HT-29 (cell line): ENCODE measurements at regions not wholly inside any gene's neighbourhood (a gene's known extent, or its start where the extent isn't known, plus 50 kb on each side); places are given as distances from the start of the nearest gene placed in this dataset.

Source experiments
- DNase-seq: peaks from one replicate; pipeline ENCODE4 v3.0.0-alpha.2; 2015; ENCODE audit warnings: low spot score

GRCh38 chr20:60269573-60270162 is 311.4 kb downstream of the CDH26 start:
- DNase-seq, result no peak

- no peak for DNase-seq
Measured at GRCh38 chr20:60270341-60270740, 312.1 kb downstream of the CDH26 start.

GRCh38 chr20:60271597-60271996 is 313.4 kb downstream of the CDH26 start:
- DNase-seq, result peak; percentile 54

GRCh38 chr20:60272790-60273189 is 314.6 kb downstream of the CDH26 start:
- no peak for DNase-seq

GRCh38 chr20:60274717-60275116 is 316.5 kb downstream of the CDH26 start:
- DNase-seq, result no peak

GRCh38 chr20:60281295-60281694 is 323.1 kb downstream of the CDH26 start:
- DNase-seq, result no peak

GRCh38 chr20:60283281-60283680 is 325.1 kb downstream of the CDH26 start:
- DNase-seq, result no peak

- no peak for DNase-seq
Measured at GRCh38 chr20:60286764-60287163, 328.5 kb downstream of the CDH26 start.

- DNase-seq, result no peak
Measured at GRCh38 chr20:60288945-60289344, 330.7 kb downstream of the CDH26 start.

GRCh38 chr20:60292001-60292520 is 333.8 kb downstream of the CDH26 start:
- DNase-seq, result no peak

- no peak for DNase-seq
Measured at GRCh38 chr20:60294632-60295031, 336.4 kb downstream of the CDH26 start.

- no peak for DNase-seq
Measured at GRCh38 chr20:60295214-60295613, 337.0 kb downstream of the CDH26 start.

GRCh38 chr20:60297649-60298048 is 339.4 kb downstream of the CDH26 start:
- DNase-seq, result no peak

- DNase-seq, result no peak
Measured at GRCh38 chr20:60298647-60299046, 340.4 kb downstream of the CDH26 start.

GRCh38 chr20:60299951-60300350 is 341.7 kb downstream of the CDH26 start:
- no peak for DNase-seq

- no peak for DNase-seq
Measured at GRCh38 chr20:60300374-60300773, 342.2 kb downstream of the CDH26 start.

- DNase-seq, result no peak
Measured at GRCh38 chr20:60302875-60303274, 344.7 kb downstream of the CDH26 start.

GRCh38 chr20:60304026-60304590 is 345.9 kb downstream of the CDH26 start:
- no peak for DNase-seq

GRCh38 chr20:60304931-60305330 is 346.7 kb downstream of the CDH26 start:
- DNase-seq, result no peak

GRCh38 chr20:60306105-60306504 is 347.9 kb downstream of the CDH26 start:
- DNase-seq, result no peak

GRCh38 chr20:60306551-60306950 is 348.3 kb downstream of the CDH26 start:
- DNase-seq, result no peak

GRCh38 chr20:60310560-60311349 is 352.5 kb downstream of the CDH26 start:
- DNase-seq, result no peak

- DNase-seq, result no peak
Measured at GRCh38 chr20:60313191-60313590, 355.0 kb downstream of the CDH26 start.
